ENCODE measurements at regions not wholly inside any gene's neighbourhood (a gene's known extent, or its start where the extent isn't known, plus 50 kb on each side); places are given as distances from the start of the nearest gene placed in this dataset. TPM values are rescaled to one million over a fixed set of nuclear protein-coding genes. Genes with fewer than 3 reads are reported as not detected.

Small RNAs in the stretch of these regions (small RNA-seq; reads per million reads assigned to genes)
- not detected for gene RNU4ATAC7P (ENCODE audit: low replicate concordance)

Data from GM23338 (cell line).